PC-9 (cell line): ENCODE measurements at regions not wholly inside any gene's neighbourhood (a gene's known extent, or its start where the extent isn't known, plus 50 kb on each side); places are given as distances from the start of the nearest gene placed in this dataset.
A peak's percentile ranks its signal among the peaks of the same experiment; 100 is the strongest.

Experiments
- BruUV-seq: library from RNA; stranded (reverse); fragments of 400-500 nt; replicated peaks from 2 replicates; lab custom pipeline; 2021; lab: Mats Ljungman, UMichigan
- CTCF ChIA-PET: fragments of 300-600 bp; sonication (Branson Sonifier 250); formaldehyde crosslinking; loops from one replicate; lab custom pipeline; 2022; ENCODE audit warnings: antibody characterized with exemption; lab: Charles Lee
- POLR2A ChIA-PET: fragments of 300-600 bp; sonication (Branson Sonifier 250); formaldehyde crosslinking; loops from one replicate; lab custom pipeline; 2022; ENCODE audit warnings: antibody characterized with exemption; ENCODE audit not compliant: unreplicated experiment; lab: Charles Lee
- DNase-seq, 2 experiments: peaks; one replicate each; pipeline versions ENCODE4 v3.0.0 to v3.0.0-alpha.2; 2015 to 2022; ENCODE audit warnings: mixed read lengths in 1 of 2
- H2AFZ ChIP-seq: fragments of 200-600 bp; sonication (generic); 2 replicates; pipeline ENCODE4 v1.8.1; 2017; ENCODE audit warnings: antibody characterized with exemption
- H3F3A ChIP-seq: fragments of 200-600 bp; sonication (generic); 2 replicates; pipeline ENCODE4 v1.8.1; 2017; ENCODE audit warnings: antibody characterized with exemption, mild to moderate bottlenecking, low read depth; ENCODE audit not compliant: insufficient read depth
- H3K27ac ChIP-seq: fragments of 200-600 bp; sonication (generic); 2 replicates; pipeline ENCODE4 v1.6.1; 2016; ENCODE audit warnings: mixed run types
- H3K27me3 ChIP-seq: fragments of 200-600 bp; sonication (generic); 2 replicates; pipeline ENCODE4 v1.6.1; 2016; ENCODE audit warnings: low read depth, mixed run types; ENCODE audit not compliant: insufficient read depth
- H3K36me3 ChIP-seq: fragments of 200-600 bp; sonication (generic); 2 replicates; pipeline ENCODE4 v1.6.1; 2016; ENCODE audit warnings: low read depth, mixed run types
- H3K4me1 ChIP-seq: fragments of 200-600 bp; sonication (generic); replicated peaks from 2 replicates; pipeline ENCODE4 v1.6.1; 2016; ENCODE audit warnings: mixed run types; ENCODE audit not compliant: insufficient read depth
- H3K4me2 ChIP-seq: fragments of 200-600 bp; sonication (generic); 2 replicates; pipeline ENCODE4 v1.6.1; 2017; ENCODE audit warnings: mixed run types
- H3K4me3 ChIP-seq: fragments of 200-600 bp; sonication (generic); 2 replicates; pipeline ENCODE4 v1.6.1; 2016; ENCODE audit warnings: mixed run types
- H3K79me2 ChIP-seq: fragments of 200-600 bp; sonication (generic); 2 replicates; pipeline ENCODE4 v1.6.1; 2017; ENCODE audit warnings: low read depth, mixed run types
- H3K9me2 ChIP-seq: fragments of 200-600 bp; sonication (generic); 2 replicates; pipeline ENCODE4 v1.8.1; 2017; ENCODE audit warnings: mild to moderate bottlenecking; ENCODE audit not compliant: insufficient read depth
- H3K9me3 ChIP-seq: fragments of 200-600 bp; sonication (generic); 2 replicates; pipeline ENCODE4 v1.8.1; 2016; ENCODE audit warnings: low read depth; ENCODE audit not compliant: insufficient read depth
- H4K20me1 ChIP-seq: fragments of 200-600 bp; sonication (generic); 2 replicates; pipeline ENCODE4 v1.8.1; 2017; ENCODE audit not compliant: insufficient read depth
- EZH2 ChIP-seq: fragments of 200-600 bp; sonication (generic); IDR thresholded peaks from 2 replicates; pipeline ENCODE4 v1.8.0; 2017; ENCODE audit warnings: antibody characterized with exemption, low read depth
- intact Hi-C: fragments of 100-400 bp; cut with micrococcal nuclease; formaldehyde crosslinking; loops from one replicate; pipeline ENCODE4 v1.10.0; 2022; ENCODE audit not compliant: unreplicated experiment
- TF ChIP-seq, protein P1 (sequence below): fragments of 200-600 bp; sonication (generic); conservative IDR thresholded peaks from 2 replicates; pipeline ENCODE4 v1.6.1; 2017; ENCODE audit warnings: mixed run types, antibody characterized with exemption, mild to moderate bottlenecking, moderate library complexity

DNA sequence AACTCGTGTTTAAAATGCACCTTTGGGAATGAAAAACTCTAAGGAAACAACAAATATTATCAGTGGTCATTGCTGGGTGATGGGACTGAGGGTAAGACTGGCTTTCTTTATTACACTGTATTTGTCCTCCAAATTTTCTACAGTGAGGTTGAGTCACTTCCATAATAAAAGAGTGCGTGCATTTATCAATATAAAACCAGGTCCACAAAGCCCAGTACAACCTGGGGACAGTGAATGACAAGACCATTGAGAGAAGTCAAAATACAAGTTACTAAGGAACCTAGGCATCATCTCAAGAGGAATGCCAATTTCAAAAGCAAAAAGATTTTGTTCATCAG lies 76.4 kb downstream of the MAGED4 start:
- POLR2A ChIA-PET: no interaction called here
- CTCF ChIA-PET: interaction anchor here (0.9 kb wide), 1 partner anchor 417 kb away, joined by 9 read pairs; no protein-coding TSS in a partner anchor
- no peak overlapping the region for H2AFZ ChIP-seq

DNA sequence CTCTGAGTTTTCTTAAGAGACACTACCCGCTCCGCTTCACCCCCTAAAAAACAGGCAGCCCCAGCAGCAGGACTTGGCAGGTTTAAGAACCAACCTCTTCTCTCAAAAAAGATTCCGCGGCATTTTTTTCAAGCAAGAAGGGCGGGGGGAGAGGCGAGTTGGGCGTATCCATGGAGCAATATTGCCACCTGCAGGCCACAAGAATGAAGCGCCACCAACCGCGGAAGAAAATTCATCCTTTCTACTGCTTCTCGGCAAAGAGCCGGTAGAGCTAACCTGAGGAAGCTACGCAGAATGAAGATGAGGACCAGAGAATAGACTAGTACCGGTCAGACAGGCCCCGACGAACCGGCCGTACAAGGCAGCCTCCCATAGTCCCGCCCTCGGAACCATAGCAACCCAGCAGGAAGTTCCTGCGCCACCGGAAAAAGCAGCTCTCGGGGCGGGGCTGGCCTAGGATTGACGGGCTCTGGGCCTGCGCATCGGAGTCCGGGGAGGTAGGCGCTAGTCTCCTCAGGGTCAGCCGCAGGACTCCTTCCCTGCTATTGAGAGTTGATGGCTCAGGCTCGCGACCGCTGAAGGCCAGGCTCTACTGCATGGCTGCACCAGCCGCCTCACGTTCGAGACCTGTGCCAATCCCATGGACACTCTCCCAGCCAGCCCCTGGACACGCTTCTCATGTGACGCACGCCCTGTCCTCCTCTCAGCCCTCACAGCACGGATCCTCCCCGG lies 76.9 kb downstream of the MAGED4 start:
- TF ChIP-seq, protein P1, sequence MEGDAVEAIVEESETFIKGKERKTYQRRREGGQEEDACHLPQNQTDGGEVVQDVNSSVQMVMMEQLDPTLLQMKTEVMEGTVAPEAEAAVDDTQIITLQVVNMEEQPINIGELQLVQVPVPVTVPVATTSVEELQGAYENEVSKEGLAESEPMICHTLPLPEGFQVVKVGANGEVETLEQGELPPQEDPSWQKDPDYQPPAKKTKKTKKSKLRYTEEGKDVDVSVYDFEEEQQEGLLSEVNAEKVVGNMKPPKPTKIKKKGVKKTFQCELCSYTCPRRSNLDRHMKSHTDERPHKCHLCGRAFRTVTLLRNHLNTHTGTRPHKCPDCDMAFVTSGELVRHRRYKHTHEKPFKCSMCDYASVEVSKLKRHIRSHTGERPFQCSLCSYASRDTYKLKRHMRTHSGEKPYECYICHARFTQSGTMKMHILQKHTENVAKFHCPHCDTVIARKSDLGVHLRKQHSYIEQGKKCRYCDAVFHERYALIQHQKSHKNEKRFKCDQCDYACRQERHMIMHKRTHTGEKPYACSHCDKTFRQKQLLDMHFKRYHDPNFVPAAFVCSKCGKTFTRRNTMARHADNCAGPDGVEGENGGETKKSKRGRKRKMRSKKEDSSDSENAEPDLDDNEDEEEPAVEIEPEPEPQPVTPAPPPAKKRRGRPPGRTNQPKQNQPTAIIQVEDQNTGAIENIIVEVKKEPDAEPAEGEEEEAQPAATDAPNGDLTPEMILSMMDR: peak; percentile 97
- no peak for TF ChIP-seq EZH2
- Histone ChIP-seq H3K4me2 (peak overlapping the region; percentile 74), H3K9me2 (no peaks in the 10 kb centered on the region), H3K36me3 (no peaks in the 10 kb centered on the region), H3F3A (no peaks in the 10 kb centered on the region), H3K27ac (peak overlapping the region; percentile 58), H4K20me1 (no peaks in the 10 kb centered on the region), H3K4me1 (0 out of 2 replicates have a peak, but pooled peaks cover 4% of the 10 kb centered on the region), H3K4me3 (peak overlapping the region; percentile 58), H3K27me3 (no peaks in the 10 kb centered on the region), H3K79me2 (no peaks in the 10 kb centered on the region), H2AFZ (peak overlapping the region; percentile 74), H3K9me3 (no peaks in the 10 kb centered on the region)
- BruUV-seq: no TSS peak
- CTCF ChIA-PET: interaction anchor here (0.9 kb wide), 1 partner anchor 418 kb away, joined by 9 read pairs; no protein-coding TSS in a partner anchor
- peak; percentile 71 to 87 for DNase-seq
- POLR2A ChIA-PET: interaction anchor here (0.6 to 0.8 kb wide), 2 partner anchors 368 to 667 kb away, joined by 7 to 8 read pairs; partner anchors contain the start of gene MAGED1
- intact Hi-C loops: loop anchor here (1.0 to 5.0 kb wide), 2 partner anchors 649 to 832 kb away; no protein-coding TSS in a partner anchor

More for the DNA sequence above, 76.4 kb downstream of the MAGED4 start:
- H3K27me3 ChIP-seq: no peaks in the 10 kb centered on the region
- H3K36me3 ChIP-seq: no peaks in the 10 kb centered on the region
- H3K9me3 ChIP-seq: no peaks in the 10 kb centered on the region
- 0 out of 2 replicates have a peak, but pooled peaks cover 4% of the 10 kb centered on the region for H3K4me1 ChIP-seq
- peak overlapping the region; percentile 58; the same call in 1 of the 2 replicates for H3K4me3 ChIP-seq
- no peak for TF ChIP-seq EZH2
- TF ChIP-seq, protein P1: no peak
- peak overlapping the region; percentile 74 for H3K4me2 ChIP-seq
- H3F3A ChIP-seq: no peaks in the 10 kb centered on the region
- no peak overlapping the region for H3K27ac ChIP-seq
- H3K9me2 ChIP-seq: no peaks in the 10 kb centered on the region
- BruUV-seq: no TSS peak
- no peaks in the 10 kb centered on the region for H4K20me1 ChIP-seq
- intact Hi-C loops: loop anchor here (1.0 to 5.0 kb wide), 2 partner anchors 649 to 832 kb away; no protein-coding TSS in a partner anchor
- no peak for DNase-seq
- H3K79me2 ChIP-seq: no peaks in the 10 kb centered on the region

DNA sequence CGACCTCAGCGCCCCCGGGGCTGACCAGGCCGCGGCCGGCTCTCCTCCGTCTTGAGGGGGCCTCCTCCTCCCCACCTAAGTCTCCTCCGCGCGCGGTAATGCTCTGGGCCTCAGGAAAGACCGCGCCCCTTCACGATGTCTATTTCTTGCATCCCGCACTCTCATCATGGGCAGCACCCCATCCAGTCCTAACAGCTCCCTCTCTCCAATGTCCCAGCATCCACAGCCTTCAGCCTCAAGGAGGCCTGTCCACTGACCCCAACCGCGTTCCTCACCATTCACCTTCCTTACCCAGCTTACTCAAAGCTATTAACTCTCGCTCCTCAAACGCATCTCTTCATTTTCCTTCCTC lies 77.5 kb downstream of the MAGED4 start:
- no peaks in the 10 kb centered on the region for H4K20me1 ChIP-seq
- H3K27ac ChIP-seq: no peak overlapping the region
- H3K27me3 ChIP-seq: no peaks in the 10 kb centered on the region
- H3K4me2 ChIP-seq: peak overlapping the region; percentile 74
- intact Hi-C loops: loop anchor here (5.0 kb wide), 1 partner anchor 650 kb away; no protein-coding TSS in a partner anchor
- no peaks in the 10 kb centered on the region for H3K9me3 ChIP-seq
- BruUV-seq: no TSS peak
- TF ChIP-seq EZH2: no peak
- TF ChIP-seq, protein P1: no peak
- H3F3A ChIP-seq: no peaks in the 10 kb centered on the region
- H3K4me3 ChIP-seq: peak overlapping the region; percentile 58
- no peaks in the 10 kb centered on the region for H3K9me2 ChIP-seq
- H3K36me3 ChIP-seq: no peaks in the 10 kb centered on the region
- peak overlapping the region; percentile 74 for H2AFZ ChIP-seq
- H3K4me1 ChIP-seq: 0 out of 2 replicates have a peak, but pooled peaks cover 4% of the 10 kb centered on the region
- ChIA-PET CTCF (no interaction called here), POLR2A (interaction anchor here (0.6 to 0.8 kb wide), 2 partner anchors 369 to 666 kb away, joined by 7 to 8 read pairs; partner anchors contain the start of gene MAGED1)
- H3K79me2 ChIP-seq: no peaks in the 10 kb centered on the region
- peak in 1 of 2 experiments; percentile 1 for DNase-seq
